ENCODE measurements at regions not wholly inside any gene's neighbourhood (a gene's known extent, or its start where the extent isn't known, plus 50 kb on each side); places are given as distances from the start of the nearest gene placed in this dataset.

GRCh38 chr1:30474818-30475200 is 248.6 kb downstream of the MATN1 start:
- H3K27me3 ChIP-seq = no peaks in the 10 kb centered on the region
- TF ChIP-seq CTCF (IDR thresholded peaks at IDR 0.05; ENCODE audit: low read depth, low read length) = no peak
- no peaks in the 10 kb centered on the region for H3K9me3 ChIP-seq
- H3K4me1 ChIP-seq = no peaks in the 10 kb centered on the region
- no peak for DNase-seq
- no peak overlapping the region for H3K4me3 ChIP-seq (ENCODE audit: low read depth, low read length)
- H3K36me3 ChIP-seq = no peaks in the 10 kb centered on the region

- DNase-seq = no peak
- no peak overlapping the region for H3K4me3 ChIP-seq (ENCODE audit: low read depth, low read length)
- no peaks in the 10 kb centered on the region for H3K4me1 ChIP-seq
- H3K36me3 ChIP-seq = no peaks in the 10 kb centered on the region
- H3K27me3 ChIP-seq = no peaks in the 10 kb centered on the region
- no peak for TF ChIP-seq CTCF (IDR thresholded peaks at IDR 0.05; ENCODE audit: low read depth, low read length)
- H3K9me3 ChIP-seq = no peaks in the 10 kb centered on the region
Observed at GRCh38 chr1:30473922-30474817, 249.2 kb downstream of the MATN1 start.

- Histone ChIP-seq H3K4me3 (ENCODE audit: low read depth, low read length) (no peak overlapping the region), H3K27me3 (no peaks in the 10 kb centered on the region), H3K4me1 (no peaks in the 10 kb centered on the region), H3K9me3 (no peaks in the 10 kb centered on the region), H3K36me3 (no peaks in the 10 kb centered on the region)
- TF ChIP-seq CTCF (IDR thresholded peaks at IDR 0.05; ENCODE audit: low read depth, low read length) = no peak
- DNase-seq = no peak
Observed at GRCh38 chr1:30472526-30472925, 250.9 kb downstream of the MATN1 start.

GRCh38 chr1:30472009-30472408 is 251.4 kb downstream of the MATN1 start:
- no peak for DNase-seq
- no peak overlapping the region for H3K4me3 ChIP-seq (ENCODE audit: low read depth, low read length)
- no peaks in the 10 kb centered on the region for H3K4me1 ChIP-seq
- no peaks in the 10 kb centered on the region for H3K9me3 ChIP-seq
- no peak for TF ChIP-seq CTCF (IDR thresholded peaks at IDR 0.05; ENCODE audit: low read depth, low read length)
- no peaks in the 10 kb centered on the region for H3K36me3 ChIP-seq
- H3K27me3 ChIP-seq = no peaks in the 10 kb centered on the region

GRCh38 chr1:30471307-30471706 is 252.1 kb downstream of the MATN1 start:
- H3K4me3 ChIP-seq (ENCODE audit: low read depth, low read length) = no peak overlapping the region
- TF ChIP-seq CTCF (IDR thresholded peaks at IDR 0.05; ENCODE audit: low read depth, low read length) = no peak
- H3K9me3 ChIP-seq = no peaks in the 10 kb centered on the region
- H3K36me3 ChIP-seq = no peaks in the 10 kb centered on the region
- no peak for DNase-seq
- H3K4me1 ChIP-seq = no peaks in the 10 kb centered on the region
- no peaks in the 10 kb centered on the region for H3K27me3 ChIP-seq

- Histone ChIP-seq H3K36me3 (no peaks in the 10 kb centered on the region), H3K4me1 (no peaks in the 10 kb centered on the region), H3K4me3 (ENCODE audit: low read depth, low read length) (no peak overlapping the region), H3K27me3 (no peaks in the 10 kb centered on the region), H3K9me3 (no peaks in the 10 kb centered on the region)
- TF ChIP-seq CTCF (IDR thresholded peaks at IDR 0.05; ENCODE audit: low read depth, low read length) = no peak
- no peak for DNase-seq
Observed at GRCh38 chr1:30469426-30469825, 254.0 kb downstream of the MATN1 start.
